AG04449 (cell line): ENCODE measurements at regions not wholly inside any gene's neighbourhood (a gene's known extent, or its start where the extent isn't known, plus 50 kb on each side); places are given as distances from the start of the nearest gene placed in this dataset.

Experiments
- CTCF ChIA-PET: fragments of 350-600 bp; formaldehyde crosslinking; extraction: SDS; loops from one replicate; lab custom pipeline; 2021; ENCODE audit warnings: antibody characterized with exemption; lab: Yijun Ruan, JAX
- POLR2A ChIA-PET: fragments of 400-600, 350-600 bp; formaldehyde crosslinking; extraction: SDS; loops from one replicate; lab custom pipeline; 2020; ENCODE audit warnings: antibody characterized with exemption, inconsistent platforms; lab: Yijun Ruan, JAX
- DNase-seq: peaks from one replicate; pipeline ENCODE4 v3.0.0-alpha.2; 2010; ENCODE audit warnings: low read depth, low spot score
- H3K4me3 ChIP-seq: 2 replicates; pipeline ENCODE4 v1.5.1; 2011; ENCODE audit warnings: low read depth, mild to moderate bottlenecking, control low read depth, low read length
- CTCF ChIP-seq: IDR thresholded peaks from one replicate; pipeline ENCODE4 v1.5.1; 2011; ENCODE audit warnings: mild to moderate bottlenecking, moderate library complexity, low read length, control low read depth, inconsistent platforms; ENCODE audit not compliant: insufficient read depth; ENCODE audit errors: missing control alignments

GRCh38 chr10:44017483-44018145 lies 367.3 kb downstream of the CXCL12 start:
- H3K4me3 ChIP-seq: no peak overlapping the region
- CTCF ChIA-PET: interaction anchor here (1.1 to 1.2 kb wide), 2 partner anchors 294 to 327 kb away, joined by 3 read pairs; no protein-coding TSS in a partner anchor
- no peak for DNase-seq
- TF ChIP-seq CTCF: no peak
- POLR2A ChIA-PET: no interaction called here

GRCh38 chr10:44016589-44017482 lies 368.1 kb downstream of the CXCL12 start:
- no peak for DNase-seq
- POLR2A ChIA-PET: no interaction called here
- no peak overlapping the region for H3K4me3 ChIP-seq
- CTCF ChIA-PET: interaction anchor here (1.1 to 1.2 kb wide), 2 partner anchors 294 to 327 kb away, joined by 3 read pairs; no protein-coding TSS in a partner anchor
- TF ChIP-seq CTCF: no peak

- DNase-seq: no peak
- CTCF ChIA-PET: interaction anchor here (0.9 kb wide), 1 partner anchor 14 kb away, joined by 3 read pairs; no protein-coding TSS in a partner anchor
- POLR2A ChIA-PET: no interaction called here
- no peak overlapping the region for H3K4me3 ChIP-seq
- TF ChIP-seq CTCF: no peak
Measured at GRCh38 chr10:44015702-44016500, 367.2 kb upstream of the ZNF32 start.

GRCh38 chr10:44014644-44015250 lies 366.1 kb upstream of the ZNF32 start:
- TF ChIP-seq CTCF: no peak
- DNase-seq: no peak
- ChIA-PET CTCF (interaction anchor here (0.9 kb wide), 1 partner anchor 13 kb away, joined by 3 read pairs; no protein-coding TSS in a partner anchor), POLR2A (no interaction called here)
- H3K4me3 ChIP-seq: no peak overlapping the region

- no peak for DNase-seq
- H3K4me3 ChIP-seq: no peak overlapping the region
- TF ChIP-seq CTCF: no peak
- CTCF ChIA-PET: no interaction called here
- POLR2A ChIA-PET: no interaction called here
Measured at GRCh38 chr10:44013981-44014380, 365.3 kb upstream of the ZNF32 start.
